Fibroblast of skin of right biceps (primary cell): ENCODE measurements at regions not wholly inside any gene's neighbourhood (a gene's known extent, or its start where the extent isn't known, plus 50 kb on each side); places are given as distances from the start of the nearest gene placed in this dataset.

Source experiments
- DNase-seq: peaks from one replicate; pipeline ENCODE4 v3.0.0-alpha.2; 2013

GRCh38 chr5:68543212-68543611 is 327.7 kb downstream of the PIK3R1 start:
- no peak for DNase-seq

- no peak for DNase-seq
Observed at GRCh38 chr5:68544091-68544647, 328.6 kb downstream of the PIK3R1 start.

GRCh38 chr5:68544648-68545552 is 329.3 kb downstream of the PIK3R1 start:
- peak; percentile 86 for DNase-seq

- DNase-seq = no peak
Observed at GRCh38 chr5:68545636-68546295, 330.2 kb downstream of the PIK3R1 start.

GRCh38 chr5:68547056-68547455 is 331.5 kb downstream of the PIK3R1 start:
- no peak for DNase-seq

GRCh38 chr5:68547622-68548021 is 332.1 kb downstream of the PIK3R1 start:
- DNase-seq = peak; percentile 72

- DNase-seq = peak; percentile 94
Observed at GRCh38 chr5:68548959-68549676, 333.6 kb downstream of the PIK3R1 start.

- DNase-seq = no peak
Observed at GRCh38 chr5:68550015-68550414, 334.5 kb downstream of the PIK3R1 start.

GRCh38 chr5:68551436-68551835 is 335.9 kb downstream of the PIK3R1 start:
- no peak for DNase-seq

- peak; percentile 88 for DNase-seq
Observed at GRCh38 chr5:68554571-68555279, 339.2 kb downstream of the PIK3R1 start.

- DNase-seq = peak; percentile 48
Observed at GRCh38 chr5:68555907-68556681, 340.5 kb downstream of the PIK3R1 start.

GRCh38 chr5:68557162-68557936 is 341.8 kb downstream of the PIK3R1 start:
- DNase-seq = peak; percentile 72

- DNase-seq = peak; percentile 71
Observed at GRCh38 chr5:68562308-68562707, 346.8 kb downstream of the PIK3R1 start.

- no peak for DNase-seq
Observed at GRCh38 chr5:68565427-68565826, 349.9 kb downstream of the PIK3R1 start.

GRCh38 chr5:68576805-68577204 is 361.2 kb downstream of the PIK3R1 start:
- no peak for DNase-seq

- DNase-seq = no peak
Observed at GRCh38 chr5:68582284-68582683, 366.7 kb downstream of the PIK3R1 start.

- peak; percentile 59 for DNase-seq
Observed at GRCh38 chr5:68587171-68587570, 371.6 kb downstream of the PIK3R1 start.

- DNase-seq = no peak
Observed at GRCh38 chr5:68591850-68592249, 376.3 kb downstream of the PIK3R1 start.

- no peak for DNase-seq
Observed at GRCh38 chr5:68592351-68592750, 376.8 kb downstream of the PIK3R1 start.

GRCh38 chr5:68593211-68593671 is 377.7 kb downstream of the PIK3R1 start:
- DNase-seq = no peak

GRCh38 chr5:68612972-68613371 is 397.4 kb downstream of the PIK3R1 start:
- DNase-seq = no peak
